Skeletal muscle tissue (tissue), 3 donors: ENCODE measurements at regions not wholly inside any gene's neighbourhood (a gene's known extent, or its start where the extent isn't known, plus 50 kb on each side); places are given as distances from the start of the nearest gene placed in this dataset.
A peak's percentile ranks its signal among the peaks of the same experiment; 100 is the strongest.

Experiments
- H3K27ac ChIP-seq: one replicate; pipeline ENCODE4 v1.7.0; 2013; ENCODE audit warnings: mild to moderate bottlenecking, low read depth, low read length, inconsistent platforms
- H3K27me3 ChIP-seq, 3 donors: one replicate each; pipeline ENCODE4 v1.7.0; 2013; ENCODE audit warnings: low read length in 3 of 3; ENCODE audit not compliant: control insufficient read depth in 3 of 3, insufficient read depth in 3 of 3
- H3K36me3 ChIP-seq, 3 donors: one replicate each; pipeline ENCODE4 v1.7.0; 2013; ENCODE audit warnings: low read length in 3 of 3; ENCODE audit not compliant: control insufficient read depth in 3 of 3, insufficient read depth in 3 of 3
- H3K4me1 ChIP-seq, 3 donors: one replicate each; pipeline ENCODE4 v1.7.0; 2013; ENCODE audit warnings: low read length in 3 of 3, mild to moderate bottlenecking in 3 of 3; ENCODE audit not compliant: control insufficient read depth in 3 of 3, insufficient read depth in 3 of 3
- H3K4me3 ChIP-seq, 3 donors: one replicate each; pipeline ENCODE4 v1.7.0; 2013; ENCODE audit warnings: low read length in 3 of 3
- H3K9ac ChIP-seq, 3 donors: one replicate each; pipeline ENCODE4 v1.7.0; 2013; ENCODE audit warnings: low read length in 3 of 3, mild to moderate bottlenecking in 3 of 3, moderate library complexity in 2 of 3, low read depth in 1 of 3
- H3K9me3 ChIP-seq, 3 donors: one replicate each; pipeline ENCODE4 v1.7.0; 2013; ENCODE audit warnings: low read length in 3 of 3; ENCODE audit not compliant: control insufficient read depth in 3 of 3
- donor health status: Osteomylitis.

GRCh38 chr4:183563874-183564273, 59.0 kb downstream of the ING2 start:
- Histone ChIP-seq H3K4me1 (no peaks in the 10 kb centered on the region), H3K4me3 (no peak overlapping the region), H3K27me3 (peaks cover 0 to 2% (median 0%) of the 10 kb centered on the region in 3 donors), H3K36me3 (no peaks in the 10 kb centered on the region), H3K9me3 (no peaks in the 10 kb centered on the region), H3K27ac (no peak overlapping the region), H3K9ac (no peak overlapping the region)

GRCh38 chr4:183571350-183571941, 66.6 kb downstream of the ING2 start:
- no peaks in the 10 kb centered on the region for H3K27me3 ChIP-seq
- H3K4me1 ChIP-seq: no peaks in the 10 kb centered on the region
- no peak overlapping the region for H3K9ac ChIP-seq
- H3K4me3 ChIP-seq: no peak overlapping the region
- no peaks in the 10 kb centered on the region for H3K36me3 ChIP-seq
- no peaks in the 10 kb centered on the region for H3K9me3 ChIP-seq
- H3K27ac ChIP-seq: no peak overlapping the region

GRCh38 chr4:183576701-183577404, 72.0 kb downstream of the ING2 start:
- H3K36me3 ChIP-seq: no peaks in the 10 kb centered on the region
- no peaks in the 10 kb centered on the region for H3K4me1 ChIP-seq
- H3K27me3 ChIP-seq: no peaks in the 10 kb centered on the region
- H3K9ac ChIP-seq: no peak overlapping the region
- no peak overlapping the region for H3K27ac ChIP-seq
- H3K9me3 ChIP-seq: no peaks in the 10 kb centered on the region
- H3K4me3 ChIP-seq: no peak overlapping the region

GRCh38 chr4:183580370-183580769, 75.5 kb downstream of the ING2 start:
- Histone ChIP-seq H3K4me1 (no peaks in the 10 kb centered on the region), H3K9ac (no peak overlapping the region)

GRCh38 chr4:183580849-183581248, 76.0 kb downstream of the ING2 start:
- Histone ChIP-seq H3K27me3 (no peaks in the 10 kb centered on the region), H3K4me3 (no peak overlapping the region), H3K9ac (no peak overlapping the region), H3K9me3 (no peaks in the 10 kb centered on the region), H3K27ac (no peak overlapping the region), H3K36me3 (no peaks in the 10 kb centered on the region), H3K4me1 (no peaks in the 10 kb centered on the region)

More at GRCh38 chr4:183580370-183580769, 75.5 kb downstream of the ING2 start:
- no peak overlapping the region for H3K4me3 ChIP-seq
- no peaks in the 10 kb centered on the region for H3K9me3 ChIP-seq
- H3K27me3 ChIP-seq: no peaks in the 10 kb centered on the region
- no peaks in the 10 kb centered on the region for H3K36me3 ChIP-seq
- no peak overlapping the region for H3K27ac ChIP-seq

GRCh38 chr4:183586824-183587223, 72.2 kb downstream of the RWDD4 start:
- Histone ChIP-seq H3K4me3 (no peak overlapping the region), H3K4me1 (peaks cover 0 to 6% (median 2%) of the 10 kb centered on the region in 3 donors), H3K9me3 (no peaks in the 10 kb centered on the region), H3K9ac (no peak overlapping the region), H3K27ac (no peak overlapping the region), H3K27me3 (no peaks in the 10 kb centered on the region), H3K36me3 (no peaks in the 10 kb centered on the region)

- H3K9ac ChIP-seq: peak overlapping the region; percentile 9 to 63 (median 34)
- peak overlapping the region; percentile 61 for H3K27ac ChIP-seq
These were observed 70.8 kb downstream of the RWDD4 start for GRCh38 chr4:183588169-183588675.

GRCh38 chr4:183588691-183589090, 70.3 kb downstream of the RWDD4 start:
- Histone ChIP-seq H3K9me3 (no peaks in the 10 kb centered on the region), H3K4me3 (no peak overlapping the region), H3K9ac (peak overlapping the region in 2 of 3 donors; percentile 25 to 63), H3K4me1 (peaks cover 0 to 6% (median 2%) of the 10 kb centered on the region in 3 donors), H3K27me3 (no peaks in the 10 kb centered on the region), H3K36me3 (no peaks in the 10 kb centered on the region), H3K27ac (peak overlapping the region; percentile 61)

More at GRCh38 chr4:183588169-183588675, 70.8 kb downstream of the RWDD4 start:
- no peaks in the 10 kb centered on the region for H3K27me3 ChIP-seq
- peak overlapping the region; percentile 2 to 29 (median 3) for H3K4me3 ChIP-seq
- no peaks in the 10 kb centered on the region for H3K9me3 ChIP-seq
- peaks cover 0 to 6% (median 2%) of the 10 kb centered on the region in 3 donors for H3K4me1 ChIP-seq
- H3K36me3 ChIP-seq: no peaks in the 10 kb centered on the region

GRCh38 chr4:183589461-183590099, 69.4 kb downstream of the RWDD4 start:
- H3K4me3 ChIP-seq: no peak overlapping the region
- no peaks in the 10 kb centered on the region for H3K27me3 ChIP-seq
- no peak overlapping the region for H3K27ac ChIP-seq
- no peak overlapping the region for H3K9ac ChIP-seq
- H3K9me3 ChIP-seq: no peaks in the 10 kb centered on the region
- H3K4me1 ChIP-seq: peaks cover 0 to 6% (median 2%) of the 10 kb centered on the region in 3 donors
- H3K36me3 ChIP-seq: no peaks in the 10 kb centered on the region
